Neural progenitor cell (in vitro differentiated cells): ENCODE measurements at regions not wholly inside any gene's neighbourhood (a gene's known extent, or its start where the extent isn't known, plus 50 kb on each side); places are given as distances from the start of the nearest gene placed in this dataset.

Source experiments
- DNase-seq: peaks from one replicate; pipeline ENCODE4 v3.0.0-alpha.2; 2016; ENCODE audit warnings: low spot score
- H2AFZ ChIP-seq: fragments of 200-600 bp; sonication (generic); replicated peaks from 2 replicates; pipeline ENCODE4 v1.6.1; 2016; ENCODE audit warnings: antibody characterized with exemption
- H3F3A ChIP-seq: fragments of 200-600 bp; sonication (generic); 2 replicates; pipeline ENCODE4 v1.6.1; 2016; ENCODE audit warnings: antibody characterized with exemption, low read depth
- H3K27ac ChIP-seq: fragments of 200-600 bp; sonication (generic); 2 replicates; pipeline ENCODE4 v1.5.1; 2016; ENCODE audit warnings: mild to moderate bottlenecking
- H3K27me3 ChIP-seq: fragments of 200-600 bp; sonication (generic); 2 replicates; pipeline ENCODE4 v1.6.1; 2016; ENCODE audit warnings: mild to moderate bottlenecking, moderate library complexity
- H3K36me3 ChIP-seq: fragments of 200-600 bp; sonication (generic); 2 replicates; pipeline ENCODE4 v1.5.1; 2016
- H3K4me1 ChIP-seq: fragments of 200-600 bp; sonication (generic); 2 replicates; pipeline ENCODE4 v1.6.1; 2016; ENCODE audit warnings: mixed run types
- H3K4me2 ChIP-seq: fragments of 200-600 bp; sonication (generic); 2 replicates; pipeline ENCODE4 v1.6.1; 2016
- H3K4me3 ChIP-seq: fragments of 200-600 bp; sonication (generic); 2 replicates; pipeline ENCODE4 v1.5.1; 2016
- H3K79me2 ChIP-seq: fragments of 200-600 bp; sonication (generic); 2 replicates; pipeline ENCODE4 v1.6.1; 2016; ENCODE audit warnings: low read depth
- H3K9ac ChIP-seq: fragments of 200-600 bp; sonication (generic); 2 replicates; pipeline ENCODE4 v1.6.1; 2016
- H3K9me3 ChIP-seq: fragments of 200-600 bp; sonication (generic); 2 replicates; pipeline ENCODE4 v1.5.1; 2016; ENCODE audit warnings: low read depth
- H4K20me1 ChIP-seq: fragments of 200-600 bp; sonication (generic); 2 replicates; pipeline ENCODE4 v1.6.1; 2016; ENCODE audit warnings: low read depth
- H3K27ac Mint-ChIP-seq: 3 replicates; pipeline ENCODE4 v1.8.0; 2021; ENCODE audit warnings: mixed read lengths
- H3K27me3 Mint-ChIP-seq: 2 replicates; pipeline ENCODE4 v1.8.0; 2022; ENCODE audit warnings: low read depth, mild to moderate bottlenecking, inconsistent platforms, moderate library complexity, mixed read lengths; ENCODE audit not compliant: insufficient read depth
- H3K36me3 Mint-ChIP-seq: 3 replicates; pipeline ENCODE4 v1.8.0; 2021; ENCODE audit warnings: mixed read lengths
- H3K4me1 Mint-ChIP-seq: 3 replicates; pipeline ENCODE4 v1.8.0; 2021; ENCODE audit warnings: mixed read lengths
- H3K4me3 Mint-ChIP-seq: 3 replicates; pipeline ENCODE4 v1.8.0; 2021; ENCODE audit warnings: mild to moderate bottlenecking, moderate library complexity, mixed read lengths
- H3K9me3 Mint-ChIP-seq: 3 replicates; pipeline ENCODE4 v1.8.0; 2020; ENCODE audit warnings: mixed read lengths
- CTCF ChIP-seq: fragments of 200-600 bp; sonication (generic); IDR thresholded peaks from 2 replicates; pipeline ENCODE4 v1.5.1; 2017; ENCODE audit warnings: antibody characterized with exemption, mild to moderate bottlenecking
- EZH2 ChIP-seq: fragments of 200-600 bp; sonication (generic); IDR thresholded peaks from 2 replicates; pipeline ENCODE4 v1.6.1; 2017; ENCODE audit warnings: antibody characterized with exemption, mild to moderate bottlenecking, moderate library complexity
- EZH2phosphoT487 ChIP-seq: fragments of 200-600 bp; sonication (generic); IDR thresholded peaks from 2 replicates; pipeline ENCODE4 v1.6.1; 2017; ENCODE audit warnings: antibody characterized with exemption

DNA sequence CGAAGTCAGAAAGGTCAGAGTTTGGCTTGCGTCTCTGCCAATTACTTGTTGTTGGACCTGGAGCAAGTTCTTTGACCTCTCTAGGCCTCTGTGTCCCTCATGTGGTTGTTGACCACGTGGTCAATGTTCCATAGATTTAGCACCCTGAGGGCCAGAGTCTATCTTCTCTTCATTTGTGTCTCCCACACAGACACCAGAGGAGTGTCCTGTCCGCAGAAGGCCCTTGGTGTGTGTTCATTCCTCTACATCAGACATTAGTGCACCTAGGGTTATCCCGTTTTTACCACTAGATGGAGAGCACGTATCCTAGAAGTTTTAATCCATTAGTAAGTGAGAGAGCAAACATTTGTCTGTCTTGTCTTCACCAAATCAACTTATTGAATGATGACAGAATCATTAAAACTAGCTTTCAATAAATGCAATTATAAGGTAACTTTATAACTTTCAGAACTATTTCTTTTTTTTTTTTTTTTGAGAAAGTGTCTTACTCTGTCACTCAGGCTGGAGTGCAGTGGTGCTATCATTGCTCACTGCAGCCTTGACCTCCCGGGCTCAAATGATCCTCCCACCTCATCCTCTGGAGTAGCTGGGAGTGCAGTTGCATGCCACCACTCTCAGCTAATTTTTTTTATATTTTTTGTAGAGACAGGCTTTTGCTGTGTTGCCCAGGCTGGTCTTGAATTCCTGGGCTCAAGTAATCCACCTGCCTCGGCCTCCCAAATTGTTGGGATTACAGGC is 122.5 kb upstream of the ANKRD1 start:
- peak overlapping the region; percentile 9 for H3K27ac Mint-ChIP-seq
- peaks cover 27% of the 10 kb centered on the region for H3K4me1 Mint-ChIP-seq
- no peaks in the 10 kb centered on the region for H3K36me3 ChIP-seq
- H3K27me3 ChIP-seq: no peaks in the 10 kb centered on the region
- H3K4me2 ChIP-seq: no peak overlapping the region
- H3K27me3 Mint-ChIP-seq: peaks cover 2% of the 10 kb centered on the region
- H3K27ac ChIP-seq: no peak overlapping the region
- no peak overlapping the region for H3K4me3 ChIP-seq
- H3K4me3 Mint-ChIP-seq: no peak overlapping the region
- H3K79me2 ChIP-seq: no peaks in the 10 kb centered on the region
- no peaks in the 10 kb centered on the region for H3K36me3 Mint-ChIP-seq
- no peaks in the 10 kb centered on the region for H3F3A ChIP-seq
- TF ChIP-seq CTCF (peak; percentile 63), EZH2 (no peak), EZH2phosphoT487 (no peak)
- peak; percentile 53 for DNase-seq
- H3K9ac ChIP-seq: no peak overlapping the region
- H3K9me3 Mint-ChIP-seq: no peaks in the 10 kb centered on the region
- H3K9me3 ChIP-seq: no peaks in the 10 kb centered on the region
- H3K4me1 ChIP-seq: peaks cover 5% of the 10 kb centered on the region
- no peak overlapping the region for H2AFZ ChIP-seq
- H4K20me1 ChIP-seq: no peaks in the 10 kb centered on the region

DNA sequence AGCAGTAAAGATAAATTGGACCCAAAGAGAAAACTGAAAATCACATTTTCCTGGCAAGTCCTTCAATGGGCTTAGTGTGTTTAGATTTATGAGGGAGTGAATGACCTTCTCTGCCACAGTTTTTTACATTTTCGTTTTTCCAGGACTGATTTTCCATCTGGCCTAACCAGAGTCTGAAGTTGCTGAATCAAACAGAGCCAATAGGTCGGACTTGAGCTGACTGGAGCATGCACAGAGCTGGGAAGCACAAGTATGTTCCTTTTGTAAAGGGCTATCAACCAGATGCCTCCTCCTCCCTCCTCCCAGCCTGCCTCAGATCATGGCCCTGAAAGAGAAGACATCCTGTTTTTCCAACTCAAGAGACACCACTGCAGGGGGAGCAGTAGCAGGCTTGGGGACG is 126.0 kb upstream of the ANKRD1 start:
- H3F3A ChIP-seq: peaks cover 9% of the 10 kb centered on the region
- no peaks in the 10 kb centered on the region for H4K20me1 ChIP-seq
- H3K4me2 ChIP-seq: no peak overlapping the region
- H3K27ac Mint-ChIP-seq: peak overlapping the region; percentile 43
- no peak overlapping the region for H2AFZ ChIP-seq
- no peaks in the 10 kb centered on the region for H3K36me3 ChIP-seq
- no peak overlapping the region for H3K4me3 ChIP-seq
- no peaks in the 10 kb centered on the region for H3K9me3 ChIP-seq
- H3K4me3 Mint-ChIP-seq: no peak overlapping the region
- H3K27ac ChIP-seq: no peak overlapping the region
- TF ChIP-seq CTCF: no peak
- no peak for TF ChIP-seq EZH2phosphoT487
- TF ChIP-seq EZH2: no peak
- H3K9me3 Mint-ChIP-seq: no peaks in the 10 kb centered on the region
- peaks cover 2% of the 10 kb centered on the region for H3K27me3 Mint-ChIP-seq
- H3K4me1 ChIP-seq: peaks cover 23% of the 10 kb centered on the region
- H3K79me2 ChIP-seq: no peaks in the 10 kb centered on the region
- H3K4me1 Mint-ChIP-seq: peaks cover 48% of the 10 kb centered on the region
- DNase-seq: no peak
- no peaks in the 10 kb centered on the region for H3K27me3 ChIP-seq
- H3K9ac ChIP-seq: no peak overlapping the region
- H3K36me3 Mint-ChIP-seq: no peaks in the 10 kb centered on the region

DNA sequence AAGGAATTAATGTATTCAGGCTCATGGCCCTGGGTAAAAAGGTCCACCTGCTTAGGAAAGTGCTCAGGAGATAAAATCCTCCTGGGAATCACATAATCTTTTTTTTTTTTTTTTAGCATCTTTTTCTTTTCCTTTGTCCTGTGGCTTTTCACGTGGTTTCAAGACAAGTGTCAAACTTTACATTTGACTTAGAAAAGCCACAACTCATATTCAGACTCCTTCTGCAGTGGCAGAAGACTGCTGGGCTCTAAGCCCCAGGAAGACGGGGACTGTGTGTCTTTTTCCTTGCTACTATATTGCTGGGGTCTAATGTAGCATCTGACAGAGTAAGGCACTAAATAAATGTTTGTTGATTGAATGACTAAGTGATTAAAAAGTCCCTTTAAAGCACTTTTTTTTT is 127.5 kb upstream of the ANKRD1 start:
- Histone ChIP-seq H2AFZ (no peak overlapping the region), H3K4me3 (no peak overlapping the region), H3K27me3 (no peaks in the 10 kb centered on the region), H4K20me1 (no peaks in the 10 kb centered on the region), H3F3A (peaks cover 9% of the 10 kb centered on the region), H3K79me2 (no peaks in the 10 kb centered on the region), H3K36me3 (no peaks in the 10 kb centered on the region), H3K4me1 (peaks cover 18% of the 10 kb centered on the region), H3K4me2 (no peak overlapping the region), H3K9ac (no peak overlapping the region), H3K27ac (no peak overlapping the region), H3K9me3 (no peaks in the 10 kb centered on the region)
- Mint-ChIP-seq H3K36me3 (peaks cover 2% of the 10 kb centered on the region), H3K9me3 (peaks cover 3% of the 10 kb centered on the region), H3K27me3 (no peaks in the 10 kb centered on the region), H3K4me3 (no peak overlapping the region), H3K27ac (no peak overlapping the region), H3K4me1 (peaks cover 47% of the 10 kb centered on the region)
- TF ChIP-seq EZH2phosphoT487: no peak
- TF ChIP-seq CTCF: no peak
- no peak for TF ChIP-seq EZH2
- DNase-seq: no peak
